ENCODE measurements at regions not wholly inside any gene's neighbourhood (a gene's known extent, or its start where the extent isn't known, plus 50 kb on each side); places are given as distances from the start of the nearest gene placed in this dataset.
"Not testable (repeated sequence)": the region's sequence is repeated elsewhere in the genome, so short reads cannot be mapped to it uniquely, and the experiment has no call there.

- no peak for DNase-seq
Measured at GRCh38 chr1:112855152-112855828, 100.7 kb downstream of the SLC16A1 start.

- not testable (repeated sequence) for DNase-seq
Measured at GRCh38 chr1:112854368-112854984, 101.5 kb downstream of the SLC16A1 start.

GRCh38 chr1:112853915-112854314 is 102.1 kb downstream of the SLC16A1 start:
- DNase-seq = not testable (repeated sequence)

- no peak for DNase-seq
Measured at GRCh38 chr1:112852934-112853333, 103.1 kb downstream of the SLC16A1 start.

- DNase-seq = no peak
Measured at GRCh38 chr1:112852276-112852675, 103.7 kb downstream of the SLC16A1 start.

GRCh38 chr1:112850034-112850757 is 105.8 kb downstream of the SLC16A1 start:
- no peak for DNase-seq

- peak in 1 of 2 donors; percentile 14 for DNase-seq
Measured at GRCh38 chr1:112849425-112850033, 106.5 kb downstream of the SLC16A1 start.

- no peak for DNase-seq
Measured at GRCh38 chr1:112841825-112842224, 114.2 kb downstream of the SLC16A1 start.

GRCh38 chr1:112840631-112841624 is 115.1 kb downstream of the SLC16A1 start:
- no peak for DNase-seq

- DNase-seq = no peak
Measured at GRCh38 chr1:112836642-112837041, 119.4 kb downstream of the SLC16A1 start.

- no peak for DNase-seq
Measured at GRCh38 chr1:112833806-112834205, 118.7 kb upstream of the PPM1J start.

GRCh38 chr1:112832259-112832658 is 117.1 kb upstream of the PPM1J start:
- not testable (repeated sequence) for DNase-seq

GRCh38 chr1:112829691-112830090 is 114.6 kb upstream of the PPM1J start:
- not testable (repeated sequence) for DNase-seq

- DNase-seq = no peak
Measured at GRCh38 chr1:112828716-112829115, 113.6 kb upstream of the PPM1J start.

- not testable (repeated sequence) for DNase-seq
Measured at GRCh38 chr1:112827391-112827790, 112.3 kb upstream of the PPM1J start.

- no peak for DNase-seq
Measured at GRCh38 chr1:112826217-112826944, 111.2 kb upstream of the PPM1J start.

GRCh38 chr1:112825563-112826216 is 110.6 kb upstream of the PPM1J start:
- not testable (repeated sequence) for DNase-seq

- DNase-seq = not testable (repeated sequence)
Measured at GRCh38 chr1:112825075-112825474, 109.9 kb upstream of the PPM1J start.

- DNase-seq = not testable (repeated sequence)
Measured at GRCh38 chr1:112821307-112822063, 106.4 kb upstream of the PPM1J start.

All from stimulated activated CD4-positive, alpha-beta T cell treated with anti-CD3 and anti-CD28 coated beads, Interleukin-2, amount 100 ng/mL, for 24 hours (primary cell).